Keratinocyte (primary cell): ENCODE measurements at regions not wholly inside any gene's neighbourhood (a gene's known extent, or its start where the extent isn't known, plus 50 kb on each side); places are given as distances from the start of the nearest gene placed in this dataset.

Source experiments
- EZH2 ChIP-seq: IDR thresholded peaks from one replicate; pipeline ENCODE4 v1.6.1; 2012; ENCODE audit warnings: inconsistent platforms, mild to moderate bottlenecking, low read length, moderate library complexity
- TF ChIP-seq, protein P1 (sequence below), 3 experiments: IDR thresholded peaks in 1 of 3; conservative IDR thresholded peaks in 1 of 3; optimal IDR thresholded peaks in 1 of 3; 2 replicates in 2 of 3; 3 replicates in 1 of 3; pipeline versions ENCODE3 to v1.5.1; 2011; ENCODE audit warnings: low read length in 3 of 3, mild to moderate bottlenecking in 3 of 3, moderate library complexity in 2 of 3, control low read depth in 1 of 3, inconsistent platforms in 1 of 3; ENCODE audit not compliant: insufficient read depth in 2 of 3; ENCODE audit errors: extremely low read depth in 1 of 3

DNA sequence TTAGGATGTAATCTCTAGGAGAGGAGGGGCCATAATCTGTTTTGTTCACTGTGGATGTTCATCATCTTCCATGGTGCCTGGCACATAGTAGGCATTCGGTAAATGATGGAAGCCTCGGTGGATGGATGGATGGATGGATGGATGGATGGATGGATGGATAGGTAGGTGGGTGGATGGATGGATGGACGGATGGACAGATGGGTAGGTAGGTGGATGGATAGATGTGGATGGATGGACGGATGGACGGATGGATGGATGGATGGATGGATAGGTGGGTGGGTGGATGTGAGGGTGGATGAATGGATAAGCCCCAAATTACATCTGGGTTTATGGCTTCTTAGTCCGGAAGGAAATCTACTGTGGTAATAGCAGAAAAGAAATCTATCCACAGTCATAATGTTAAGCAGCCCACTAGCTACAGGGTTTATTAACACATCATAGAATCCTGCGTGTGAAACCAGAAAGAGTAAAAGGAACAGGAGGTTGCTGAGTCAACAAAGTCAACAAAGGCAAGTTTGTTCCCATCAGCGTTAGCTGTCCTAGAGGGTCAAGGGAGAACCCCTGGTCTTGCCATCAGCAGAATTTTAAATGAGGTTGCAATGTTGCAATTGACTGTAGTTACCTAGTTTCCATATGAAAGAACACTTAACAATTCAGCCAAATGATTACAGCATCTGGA, 82.8 kb downstream of the C11orf91 start:
- TF ChIP-seq, protein P1, sequence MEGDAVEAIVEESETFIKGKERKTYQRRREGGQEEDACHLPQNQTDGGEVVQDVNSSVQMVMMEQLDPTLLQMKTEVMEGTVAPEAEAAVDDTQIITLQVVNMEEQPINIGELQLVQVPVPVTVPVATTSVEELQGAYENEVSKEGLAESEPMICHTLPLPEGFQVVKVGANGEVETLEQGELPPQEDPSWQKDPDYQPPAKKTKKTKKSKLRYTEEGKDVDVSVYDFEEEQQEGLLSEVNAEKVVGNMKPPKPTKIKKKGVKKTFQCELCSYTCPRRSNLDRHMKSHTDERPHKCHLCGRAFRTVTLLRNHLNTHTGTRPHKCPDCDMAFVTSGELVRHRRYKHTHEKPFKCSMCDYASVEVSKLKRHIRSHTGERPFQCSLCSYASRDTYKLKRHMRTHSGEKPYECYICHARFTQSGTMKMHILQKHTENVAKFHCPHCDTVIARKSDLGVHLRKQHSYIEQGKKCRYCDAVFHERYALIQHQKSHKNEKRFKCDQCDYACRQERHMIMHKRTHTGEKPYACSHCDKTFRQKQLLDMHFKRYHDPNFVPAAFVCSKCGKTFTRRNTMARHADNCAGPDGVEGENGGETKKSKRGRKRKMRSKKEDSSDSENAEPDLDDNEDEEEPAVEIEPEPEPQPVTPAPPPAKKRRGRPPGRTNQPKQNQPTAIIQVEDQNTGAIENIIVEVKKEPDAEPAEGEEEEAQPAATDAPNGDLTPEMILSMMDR (optimal IDR thresholded peaks at IDR 0.05 in 1 of 3, IDR thresholded peaks at IDR 0.05 in 1 of 3, conservative IDR thresholded peaks at IDR 0.05 in 1 of 3; ENCODE audit: extremely low read depth in 1 of 3, insufficient read depth in 2 of 3, low read length in 3 of 3), result no peak
- TF ChIP-seq EZH2, result no peak
